K562 (cell line): ENCODE measurements at regions not wholly inside any gene's neighbourhood (a gene's known extent, or its start where the extent isn't known, plus 50 kb on each side); places are given as distances from the start of the nearest gene placed in this dataset.

Experiments used
- ARHGAP35 ChIP-seq: fragments of 450-650 bp; IDR thresholded peaks from 2 replicates; pipeline ENCODE4 v1.6.1; 2018; ENCODE audit not compliant: partially characterized antibody
- ARNT ChIP-seq, 2 experiments: fragments of 450-650 bp; IDR thresholded peaks; 2 replicates each; pipeline ENCODE4 v1.6.1; 2016; ENCODE audit warnings: mild to moderate bottlenecking in 1 of 2
- BRF1 ChIP-seq: IDR thresholded peaks from 3 replicates; pipeline ENCODE4 v1.6.1; 2011; ENCODE audit warnings: borderline replicate concordance, mild to moderate bottlenecking; ENCODE audit not compliant: insufficient read length; ENCODE audit errors: extremely low read depth
- CCNT2 ChIP-seq: IDR thresholded peaks from 2 replicates; pipeline ENCODE4 v1.6.1; 2011; ENCODE audit warnings: borderline replicate concordance, low read depth, mild to moderate bottlenecking, moderate library complexity, mixed read lengths, low read length; ENCODE audit not compliant: insufficient read length; ENCODE audit errors: extremely low read depth
- NONO ChIP-seq, 2 experiments: fragments of 200-400 bp in 1 of 2; fragments of 450-650 bp in 1 of 2; formaldehyde crosslinking in 1 of 2; IDR thresholded peaks; 2 replicates each; pipeline ENCODE4 v1.6.1; 2017; ENCODE audit warnings: low read depth in 2 of 2, mild to moderate bottlenecking in 2 of 2, moderate library complexity in 2 of 2, low read length in 1 of 2
- POLR2A ChIP-seq: fragments of 450-650 bp; conservative IDR thresholded peaks from 2 replicates; pipeline ENCODE4 v1.6.1; 2016
- TAF1 ChIP-seq: IDR thresholded peaks from 2 replicates; pipeline ENCODE4 v1.6.1; 2011; ENCODE audit warnings: mild to moderate bottlenecking, low read length, moderate library complexity; ENCODE audit not compliant: insufficient read depth, control insufficient read depth, severe bottlenecking; ENCODE audit errors: extremely low read depth
- TF ChIP-seq, protein P1 (sequence below): fragments of 250-450 bp; sonication (Bioruptor Pico); IDR thresholded peaks from 2 replicates; pipeline ENCODE4 v1.5.0; 2022; ENCODE audit warnings: mild to moderate bottlenecking

DNA sequence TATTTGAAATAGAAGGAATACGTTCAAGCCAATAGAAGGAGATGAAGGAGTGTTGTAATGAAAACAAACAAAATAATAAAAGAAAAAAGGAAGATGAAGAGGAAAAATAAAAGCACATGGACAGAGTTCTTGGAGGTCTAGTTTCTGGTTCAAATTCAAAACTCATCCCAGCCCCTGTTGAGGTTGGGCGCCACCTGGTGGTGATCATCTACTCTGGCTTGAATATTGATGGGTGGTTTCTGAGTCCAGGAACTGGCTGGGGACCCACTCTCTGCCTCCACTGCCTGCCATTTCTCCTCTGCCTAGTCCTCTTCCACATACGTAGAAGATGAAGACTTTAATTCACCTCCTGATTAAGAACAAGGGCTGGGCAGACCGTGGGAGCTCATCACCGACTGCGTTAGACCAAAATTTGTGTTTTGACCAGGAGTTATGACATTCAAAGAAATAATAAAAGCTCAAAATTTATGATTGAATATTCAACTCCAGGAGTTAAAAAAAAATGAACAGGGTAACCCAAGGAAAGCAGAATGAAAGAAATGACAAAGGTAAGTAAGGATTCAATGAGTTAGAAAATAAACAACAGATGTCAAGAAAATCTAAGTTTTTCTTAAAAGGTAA, 99.0 kb upstream of the SLC1A3 start:
- TF ChIP-seq BRF1 (no peak), ARHGAP35 (no peak), NONO (IDR thresholded peaks at IDR 0.05; ENCODE audit: low read depth in 2 of 2, low read length in 1 of 2) (no peak), POLR2A (no peak), CCNT2 (no peak), ARNT (IDR thresholded peaks at IDR 0.05) (no peak), TAF1 (no peak)
- TF ChIP-seq, protein P1, sequence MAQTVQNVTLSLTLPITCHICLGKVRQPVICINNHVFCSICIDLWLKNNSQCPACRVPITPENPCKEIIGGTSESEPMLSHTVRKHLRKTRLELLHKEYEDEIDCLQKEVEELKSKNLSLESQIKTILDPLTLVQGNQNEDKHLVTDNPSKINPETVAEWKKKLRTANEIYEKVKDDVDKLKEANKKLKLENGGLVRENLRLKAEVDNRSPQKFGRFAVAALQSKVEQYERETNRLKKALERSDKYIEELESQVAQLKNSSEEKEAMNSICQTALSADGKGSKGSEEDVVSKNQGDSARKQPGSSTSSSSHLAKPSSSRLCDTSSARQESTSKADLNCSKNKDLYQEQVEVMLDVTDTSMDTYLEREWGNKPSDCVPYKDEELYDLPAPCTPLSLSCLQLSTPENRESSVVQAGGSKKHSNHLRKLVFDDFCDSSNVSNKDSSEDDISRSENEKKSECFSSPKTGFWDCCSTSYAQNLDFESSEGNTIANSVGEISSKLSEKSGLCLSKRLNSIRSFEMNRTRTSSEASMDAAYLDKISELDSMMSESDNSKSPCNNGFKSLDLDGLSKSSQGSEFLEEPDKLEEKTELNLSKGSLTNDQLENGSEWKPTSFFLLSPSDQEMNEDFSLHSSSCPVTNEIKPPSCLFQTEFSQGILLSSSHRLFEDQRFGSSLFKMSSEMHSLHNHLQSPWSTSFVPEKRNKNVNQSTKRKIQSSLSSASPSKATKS (CRISPR knock-in tag): no peak
